Brain microvascular endothelial cell (primary cell): ENCODE measurements at regions not wholly inside any gene's neighbourhood (a gene's known extent, or its start where the extent isn't known, plus 50 kb on each side); places are given as distances from the start of the nearest gene placed in this dataset.

Experiments used
- DNase-seq: peaks from one replicate; pipeline ENCODE4 v3.0.0-alpha.2; 2020
- H3K27ac ChIP-seq: fragments of 250-450 bp; sonication (Bioruptor Pico); 2 replicates; pipeline ENCODE4 v1.5.1; 2020; ENCODE audit warnings: mild to moderate bottlenecking, moderate library complexity
- H3K27me3 ChIP-seq: fragments of 250-450 bp; sonication (Bioruptor Pico); replicated peaks from 2 replicates; pipeline ENCODE4 v1.5.1; 2020; ENCODE audit warnings: mild to moderate bottlenecking
- H3K36me3 ChIP-seq: fragments of 250-450 bp; sonication (Bioruptor Pico); replicated peaks from 2 replicates; pipeline ENCODE4 v1.5.1; 2020; ENCODE audit warnings: mild to moderate bottlenecking
- H3K4me3 ChIP-seq: 2 replicates; pipeline ENCODE4 v1.5.1; 2011; ENCODE audit warnings: low read depth, mild to moderate bottlenecking, control low read depth, low read length, moderate library complexity
- in situ Hi-C: cut with HindIII; loops from 2 replicates; pipeline ENCODE4 v1.10.0; 2017; ENCODE audit warnings: low sequenced_read_pairs, low pct_ligation_motif_present
- TF ChIP-seq, protein P1 (sequence below): IDR thresholded peaks from 2 replicates; pipeline ENCODE4 v1.5.1; 2011; ENCODE audit warnings: low read depth, mild to moderate bottlenecking, moderate library complexity, low read length, control low read depth, inconsistent platforms; ENCODE audit errors: missing control alignments

DNA sequence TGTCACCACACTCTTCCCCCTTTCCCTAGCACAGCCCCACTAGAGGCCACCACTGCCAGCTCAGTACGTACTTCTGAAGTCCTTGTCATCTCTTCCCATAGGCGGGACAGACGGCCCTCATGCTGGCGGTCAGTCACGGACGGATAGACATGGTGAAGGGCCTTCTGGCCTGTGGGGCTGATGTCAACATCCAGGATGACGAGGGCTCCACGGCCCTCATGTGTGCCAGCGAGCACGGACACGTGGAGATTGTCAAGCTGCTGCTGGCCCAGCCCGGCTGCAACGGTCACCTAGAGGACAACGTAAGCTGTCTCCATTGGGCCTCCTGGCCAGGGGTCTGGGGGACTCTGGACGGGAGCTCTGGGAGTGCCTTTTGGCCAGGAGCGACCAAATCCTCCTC lies 99.4 kb upstream of the DMRT1 start:
- in situ Hi-C loops = no loop called here
- peaks cover 22% of the 10 kb centered on the region for H3K36me3 ChIP-seq
- no peak for DNase-seq
- TF ChIP-seq, protein P1, sequence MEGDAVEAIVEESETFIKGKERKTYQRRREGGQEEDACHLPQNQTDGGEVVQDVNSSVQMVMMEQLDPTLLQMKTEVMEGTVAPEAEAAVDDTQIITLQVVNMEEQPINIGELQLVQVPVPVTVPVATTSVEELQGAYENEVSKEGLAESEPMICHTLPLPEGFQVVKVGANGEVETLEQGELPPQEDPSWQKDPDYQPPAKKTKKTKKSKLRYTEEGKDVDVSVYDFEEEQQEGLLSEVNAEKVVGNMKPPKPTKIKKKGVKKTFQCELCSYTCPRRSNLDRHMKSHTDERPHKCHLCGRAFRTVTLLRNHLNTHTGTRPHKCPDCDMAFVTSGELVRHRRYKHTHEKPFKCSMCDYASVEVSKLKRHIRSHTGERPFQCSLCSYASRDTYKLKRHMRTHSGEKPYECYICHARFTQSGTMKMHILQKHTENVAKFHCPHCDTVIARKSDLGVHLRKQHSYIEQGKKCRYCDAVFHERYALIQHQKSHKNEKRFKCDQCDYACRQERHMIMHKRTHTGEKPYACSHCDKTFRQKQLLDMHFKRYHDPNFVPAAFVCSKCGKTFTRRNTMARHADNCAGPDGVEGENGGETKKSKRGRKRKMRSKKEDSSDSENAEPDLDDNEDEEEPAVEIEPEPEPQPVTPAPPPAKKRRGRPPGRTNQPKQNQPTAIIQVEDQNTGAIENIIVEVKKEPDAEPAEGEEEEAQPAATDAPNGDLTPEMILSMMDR = no peak
- H3K27me3 ChIP-seq = no peaks in the 10 kb centered on the region
- no peak overlapping the region for H3K27ac ChIP-seq
- no peak overlapping the region for H3K4me3 ChIP-seq

DNA sequence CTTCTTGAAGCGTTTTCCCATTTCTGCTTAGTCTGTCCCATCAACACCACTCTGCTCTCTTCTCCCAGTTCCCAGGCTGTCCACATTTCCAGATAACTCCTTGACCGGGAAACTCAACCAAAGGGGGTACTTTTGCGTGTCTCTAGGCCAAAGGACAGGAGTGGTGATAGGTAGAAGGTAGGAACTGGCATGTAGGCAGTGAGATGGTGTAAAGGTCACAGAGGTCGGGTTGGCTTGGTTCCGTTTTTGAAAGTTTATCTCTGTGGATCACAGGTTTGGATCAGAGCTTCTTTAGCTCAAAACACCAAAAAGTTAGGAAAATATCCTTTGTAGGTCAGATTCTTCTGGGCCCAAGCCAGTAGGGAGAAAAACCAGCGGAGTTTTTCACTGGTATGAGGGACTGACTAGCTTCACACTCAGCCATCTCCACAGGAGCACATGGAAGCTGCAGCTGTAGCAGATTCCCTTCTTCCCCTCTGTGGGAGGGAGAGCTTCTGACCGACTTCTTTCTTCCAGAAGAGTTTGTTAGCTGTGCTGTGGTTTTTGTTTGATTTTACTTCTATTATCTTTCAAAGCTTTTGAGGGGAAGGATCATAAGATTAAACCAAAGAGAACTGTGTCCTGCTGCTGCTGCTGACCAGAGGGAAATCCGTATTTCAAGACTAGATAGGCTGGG lies 98.4 kb upstream of the DMRT1 start:
- Histone ChIP-seq H3K4me3 (no peak overlapping the region), H3K27me3 (no peaks in the 10 kb centered on the region), H3K36me3 (peaks cover 22% of the 10 kb centered on the region), H3K27ac (no peak overlapping the region)
- no peak for DNase-seq
- in situ Hi-C loops = no loop called here
- TF ChIP-seq, protein P1 = no peak

DNA sequence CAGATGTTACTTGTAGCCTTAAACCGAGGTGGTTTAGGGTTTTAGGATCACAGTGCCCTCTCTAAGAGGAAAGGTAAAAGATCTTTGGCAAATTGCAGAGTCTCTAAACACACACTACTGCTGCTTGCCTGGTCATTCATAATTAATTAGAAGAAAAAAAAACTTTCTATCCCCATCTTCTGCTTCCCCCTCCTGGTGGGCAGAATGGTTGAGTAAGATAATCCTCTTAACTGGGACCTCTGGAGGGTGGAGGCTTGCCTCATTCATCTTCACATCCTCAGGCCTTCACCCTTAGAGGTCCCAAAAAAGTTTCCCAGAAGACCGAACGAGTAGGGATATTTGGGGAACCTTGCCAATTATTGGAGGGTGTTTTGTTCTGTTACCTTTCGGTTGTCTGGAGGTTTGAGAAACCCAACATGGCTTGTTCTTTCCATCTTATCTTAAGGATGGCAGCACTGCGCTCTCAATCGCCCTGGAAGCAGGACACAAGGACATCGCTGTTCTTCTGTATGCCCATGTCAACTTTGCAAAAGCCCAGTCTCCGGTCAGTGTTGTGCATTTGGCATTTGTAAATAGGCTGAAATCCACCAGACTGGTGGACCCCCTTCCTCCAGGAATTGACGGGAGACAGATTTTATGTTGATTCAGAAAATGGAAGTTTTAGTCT lies 97.3 kb upstream of the DMRT1 start:
- TF ChIP-seq, protein P1 = no peak
- H3K36me3 ChIP-seq = peaks cover 22% of the 10 kb centered on the region

DNA sequence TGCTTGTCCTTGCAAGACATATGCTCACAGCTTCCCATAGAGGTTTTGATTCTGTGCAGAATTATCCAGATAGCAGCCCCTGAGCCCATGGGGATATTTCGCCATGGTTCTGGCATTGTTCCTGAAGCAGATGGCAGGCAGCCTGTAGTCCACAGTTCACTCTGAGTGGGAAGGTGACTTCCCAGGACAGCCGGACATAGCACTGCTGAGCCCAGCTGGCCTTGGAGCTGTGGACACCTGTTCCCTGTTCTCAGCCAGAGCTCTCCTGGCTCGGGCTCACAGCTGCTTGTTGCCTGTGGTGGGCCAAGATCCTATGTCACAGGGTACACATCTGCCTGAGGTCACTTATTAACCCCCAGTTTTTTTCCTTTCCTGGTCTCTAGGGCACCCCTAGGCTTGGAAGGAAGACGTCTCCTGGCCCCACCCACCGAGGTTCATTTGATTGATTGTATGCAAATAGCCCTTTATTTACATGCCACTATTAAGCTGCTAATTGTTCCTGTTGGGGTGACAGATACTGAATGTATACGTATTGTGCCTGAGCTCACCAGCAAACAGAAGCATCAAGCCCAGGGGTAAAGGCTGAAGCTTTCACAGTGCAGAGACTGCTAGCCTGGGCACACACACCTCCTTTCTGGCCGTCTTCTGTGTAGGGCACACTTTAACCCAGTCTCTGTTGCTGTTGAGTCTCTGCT lies 96.6 kb upstream of the DMRT1 start:
- no peak for DNase-seq
- Histone ChIP-seq H3K36me3 (peaks cover 20% of the 10 kb centered on the region), H3K27ac (no peak overlapping the region), H3K27me3 (no peaks in the 10 kb centered on the region), H3K4me3 (no peak overlapping the region)
- TF ChIP-seq, protein P1 = no peak
- in situ Hi-C loops = no loop called here

More for the DNA sequence above, 97.3 kb upstream of the DMRT1 start:
- Histone ChIP-seq H3K4me3 (no peak overlapping the region), H3K27ac (no peak overlapping the region), H3K27me3 (no peaks in the 10 kb centered on the region)
- no peak for DNase-seq
- in situ Hi-C loops = no loop called here

DNA sequence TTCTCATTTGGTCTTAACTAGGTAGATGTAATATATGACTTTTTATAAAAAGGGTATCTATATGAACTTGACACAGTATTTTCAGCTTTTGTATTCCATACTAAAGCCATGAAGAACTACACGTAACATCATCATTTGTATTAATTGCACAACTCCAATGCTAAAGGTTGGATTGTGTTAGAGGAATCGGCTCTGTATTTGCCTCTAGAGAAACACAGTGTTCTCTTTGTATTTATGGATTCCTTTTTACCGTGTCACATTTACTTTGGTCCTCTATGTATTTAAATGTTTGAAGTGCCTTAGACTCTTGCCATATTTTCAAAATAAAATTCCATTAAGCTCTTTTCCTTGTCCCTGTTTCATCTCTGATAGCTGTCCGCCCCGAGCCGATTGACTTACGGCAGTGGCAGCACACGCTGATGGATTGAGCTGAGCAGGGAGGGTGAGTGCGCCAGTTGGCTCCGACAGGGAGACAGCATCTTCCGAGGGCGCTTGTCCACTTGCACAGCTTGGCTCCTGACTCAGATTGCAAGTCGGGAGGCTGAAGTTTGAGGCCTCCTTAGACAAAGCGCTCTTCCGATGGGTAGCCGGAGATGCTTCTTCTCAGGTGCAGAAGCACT lies 95.6 kb upstream of the DMRT1 start:
- DNase-seq = no peak
- in situ Hi-C loops = no loop called here
- TF ChIP-seq, protein P1 = no peak
- Histone ChIP-seq H3K4me3 (no peak overlapping the region), H3K27ac (no peak overlapping the region), H3K27me3 (no peaks in the 10 kb centered on the region), H3K36me3 (peaks cover 16% of the 10 kb centered on the region)
